Stimulated activated naive CD4-positive, alpha-beta T cell treated with Interleukin-2 at 50 U/mL for 16 hours (primary cell): ENCODE measurements at regions not wholly inside any gene's neighbourhood (a gene's known extent, or its start where the extent isn't known, plus 50 kb on each side); places are given as distances from the start of the nearest gene placed in this dataset.

Experiments
- DNase-seq: peaks from one replicate; lab custom pipeline; 2025; lab: John Stamatoyannopoulos, UW

- DNase-seq, result no peak
These were observed 54.6 kb upstream of the PRDX6 start for GRCh38 chr1:173422456-173422976.

DNA sequence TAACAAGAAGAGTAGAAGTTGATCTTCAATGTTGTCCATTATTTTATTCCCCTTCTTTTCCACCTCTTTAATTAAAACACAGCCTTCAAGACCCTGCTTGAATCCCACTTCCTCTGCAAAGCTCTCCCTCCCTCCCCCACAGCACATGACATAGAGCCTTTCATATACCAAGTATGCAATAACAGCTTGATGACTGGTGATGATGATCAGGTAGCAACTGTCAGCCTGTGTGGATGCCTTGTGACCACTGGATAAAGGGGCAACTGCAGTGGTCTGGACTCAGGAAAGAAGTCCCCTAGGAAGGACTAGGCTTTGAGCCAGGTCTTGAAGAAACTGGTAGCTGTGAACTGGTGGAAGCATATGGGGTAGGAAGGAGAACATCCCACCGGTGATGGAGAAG is 53.8 kb upstream of the PRDX6 start:
- no peak for DNase-seq

- DNase-seq, result no peak
These were observed 53.0 kb upstream of the PRDX6 start for GRCh38 chr1:173424143-173424542.

DNA sequence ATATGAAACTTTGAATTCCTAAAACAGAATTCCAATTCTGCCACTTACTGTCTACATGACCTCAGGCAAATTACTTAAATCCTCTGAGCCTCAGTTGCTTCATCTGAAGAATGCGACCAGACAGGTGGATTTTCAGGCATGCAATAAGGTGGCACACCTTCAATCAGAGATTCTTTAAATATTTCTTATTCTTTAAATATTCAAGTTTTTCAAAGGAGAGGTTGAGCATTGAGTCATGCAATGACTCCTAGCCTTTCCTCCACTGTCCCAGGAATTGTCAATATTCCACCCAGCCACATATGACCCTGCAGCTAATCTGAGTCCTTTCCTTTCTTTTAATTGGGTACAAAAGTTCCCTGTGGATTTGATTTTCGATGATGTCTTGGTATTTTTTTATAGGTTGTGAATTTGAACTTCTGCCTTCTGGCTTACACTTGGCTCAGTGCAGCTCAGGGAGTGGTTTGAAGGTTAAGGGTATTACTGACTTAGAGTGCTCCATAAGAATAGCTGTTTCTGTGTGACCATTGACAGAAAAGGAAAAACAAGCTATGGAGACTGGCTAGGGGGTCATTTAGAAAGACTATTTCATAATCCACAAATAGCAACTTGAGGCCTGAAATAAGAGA is 52.2 kb upstream of the PRDX6 start:
- no peak for DNase-seq

- DNase-seq, result no peak
These were observed 51.1 kb upstream of the PRDX6 start for GRCh38 chr1:173426057-173426456.

DNA sequence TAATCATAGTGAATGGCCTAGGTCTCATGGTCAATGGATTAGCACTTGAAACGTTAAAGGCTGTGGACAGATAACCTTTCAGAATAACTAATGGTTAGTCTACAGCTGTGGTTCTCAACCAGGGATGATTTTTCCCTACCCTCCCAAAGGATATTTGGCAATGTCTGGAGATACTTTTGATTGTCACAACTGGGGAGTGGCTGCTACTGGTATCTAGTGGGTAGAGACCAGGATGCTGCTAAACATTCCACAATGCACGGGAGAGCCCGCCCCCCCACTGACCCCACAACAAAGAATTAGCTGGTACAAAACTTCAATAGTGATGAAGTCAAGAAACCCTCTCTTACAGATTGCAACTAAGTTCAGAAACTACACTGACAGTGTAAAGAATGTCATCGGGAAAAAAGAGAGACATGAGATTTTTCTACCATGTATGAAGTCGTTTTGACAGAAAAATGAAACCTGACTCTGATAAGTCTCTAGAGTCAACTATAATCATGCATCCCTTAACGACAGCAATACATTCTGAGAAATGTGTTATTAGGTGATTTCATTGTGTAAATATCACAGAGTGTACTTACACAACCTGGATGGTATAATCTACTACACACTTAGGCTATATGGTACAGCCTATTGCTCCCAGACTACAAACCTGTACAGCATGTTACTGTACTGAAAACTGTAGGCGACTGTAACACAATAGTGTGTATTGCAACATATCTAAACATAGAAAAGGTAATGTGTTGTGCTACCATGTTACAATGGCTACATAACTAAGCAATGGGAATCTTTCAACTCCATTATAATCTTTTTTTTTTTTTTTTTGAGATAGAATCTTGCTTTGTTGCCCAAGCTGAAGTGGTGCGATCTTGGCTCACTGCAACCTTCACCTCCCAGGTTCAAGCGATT is 49.7 kb upstream of the PRDX6 start:
- no peak for DNase-seq
